NCI-H2107 treated with DMSO at 0.1 percent for 48 hours (cell line): ENCODE measurements at regions not wholly inside any gene's neighbourhood (a gene's known extent, or its start where the extent isn't known, plus 50 kb on each side); places are given as distances from the start of the nearest gene placed in this dataset.
A peak's percentile ranks its signal among the peaks of the same experiment; 100 is the strongest.
"Not testable (repeated sequence)": the region's sequence is repeated elsewhere in the genome, so short reads cannot be mapped to it uniquely, and the experiment has no call there.

Source experiments
- DNase-seq: peaks from one replicate; lab custom pipeline; 2025; ENCODE audit not compliant: unreplicated experiment; lab: John Stamatoyannopoulos, UW

- peak; percentile 6 for DNase-seq
Measured at GRCh38 chr1:221509575-221510355, 232.1 kb downstream of the DUSP10 start.

DNA sequence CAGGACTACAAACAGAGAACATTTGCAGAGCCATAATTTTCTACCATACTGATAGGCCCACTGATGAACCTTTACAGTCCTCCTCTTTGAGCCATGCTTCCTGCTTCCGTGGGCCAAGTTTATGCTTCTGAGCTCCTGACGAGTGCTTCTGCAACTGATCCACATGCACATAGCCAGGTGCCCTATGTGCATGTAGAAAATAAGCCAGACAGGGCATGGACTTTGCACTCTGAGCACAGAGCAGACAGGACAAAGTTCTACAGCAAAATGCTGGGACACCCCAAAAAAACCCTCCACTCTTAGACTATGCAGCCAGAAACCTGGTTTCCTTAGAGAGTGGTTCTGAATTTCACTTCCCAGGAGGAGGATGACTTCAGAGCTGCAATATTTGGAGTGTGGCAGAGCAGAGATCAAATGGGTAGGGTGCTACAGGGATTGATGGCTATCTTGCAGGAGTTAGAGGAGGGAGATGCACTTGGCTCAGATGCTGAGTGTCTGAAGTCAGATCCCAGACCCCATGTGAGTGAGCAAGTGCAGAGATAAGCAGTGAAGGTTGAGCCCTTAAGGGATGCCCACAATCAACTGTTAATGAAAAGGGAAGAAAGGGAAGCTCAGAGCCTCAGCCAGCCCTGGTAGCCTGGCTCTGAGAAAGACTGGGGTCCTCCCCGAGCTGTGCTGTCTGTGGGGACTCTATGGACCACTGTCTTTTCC, 230.9 kb downstream of the DUSP10 start:
- DNase-seq: no peak

DNA sequence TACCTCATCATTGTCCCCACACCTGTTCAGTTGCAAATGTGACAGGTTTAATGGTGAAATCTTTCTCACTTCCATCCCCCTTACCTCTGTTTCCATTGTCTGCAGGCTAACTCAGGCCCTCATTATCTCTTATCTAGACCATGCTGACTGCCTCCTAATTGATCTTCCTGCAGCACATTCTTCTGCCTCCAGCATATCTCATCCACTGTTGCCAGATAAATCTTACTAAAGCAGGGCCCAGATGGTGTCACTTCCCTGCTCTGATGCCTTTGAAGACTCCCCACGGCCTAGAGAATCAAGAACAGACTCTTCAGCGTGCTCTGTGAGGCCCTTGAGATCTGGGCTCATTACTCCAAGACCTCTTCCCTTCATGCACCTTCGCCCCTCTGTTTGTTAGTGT, 230.1 kb downstream of the DUSP10 start:
- no peak for DNase-seq

DNA sequence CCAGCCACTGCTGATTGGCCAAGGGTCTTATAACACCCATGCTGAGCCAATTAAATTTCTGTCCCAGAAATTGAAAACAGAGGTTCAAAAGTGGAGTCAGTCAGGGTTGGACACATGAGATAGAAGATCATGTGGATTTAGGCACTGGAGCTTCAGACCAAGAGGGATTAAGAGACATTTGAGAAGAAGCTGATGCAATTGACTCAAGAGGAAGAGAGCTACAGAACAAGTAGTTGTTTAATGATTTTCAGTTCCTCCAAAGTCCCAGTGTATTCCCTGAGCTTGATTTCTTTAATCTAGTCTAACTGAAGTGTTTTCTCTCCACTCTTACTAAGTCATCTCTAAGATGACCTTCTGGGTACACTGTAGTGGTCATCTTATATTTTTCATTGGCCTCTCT, 227.1 kb downstream of the DUSP10 start:
- DNase-seq: no peak

- no peak for DNase-seq
Measured at GRCh38 chr1:221515496-221515895, 226.4 kb downstream of the DUSP10 start.

- no peak for DNase-seq
Measured at GRCh38 chr1:221517961-221518360, 223.9 kb downstream of the DUSP10 start.

GRCh38 chr1:221520250-221520649, 221.6 kb downstream of the DUSP10 start:
- no peak for DNase-seq

GRCh38 chr1:221521686-221522085, 220.2 kb downstream of the DUSP10 start:
- no peak for DNase-seq

GRCh38 chr1:221522529-221522940, 219.4 kb downstream of the DUSP10 start:
- DNase-seq: no peak

- DNase-seq: no peak
Measured at GRCh38 chr1:221525749-221526148, 216.1 kb downstream of the DUSP10 start.

- DNase-seq: no peak
Measured at GRCh38 chr1:221527302-221527701, 214.6 kb downstream of the DUSP10 start.

DNA sequence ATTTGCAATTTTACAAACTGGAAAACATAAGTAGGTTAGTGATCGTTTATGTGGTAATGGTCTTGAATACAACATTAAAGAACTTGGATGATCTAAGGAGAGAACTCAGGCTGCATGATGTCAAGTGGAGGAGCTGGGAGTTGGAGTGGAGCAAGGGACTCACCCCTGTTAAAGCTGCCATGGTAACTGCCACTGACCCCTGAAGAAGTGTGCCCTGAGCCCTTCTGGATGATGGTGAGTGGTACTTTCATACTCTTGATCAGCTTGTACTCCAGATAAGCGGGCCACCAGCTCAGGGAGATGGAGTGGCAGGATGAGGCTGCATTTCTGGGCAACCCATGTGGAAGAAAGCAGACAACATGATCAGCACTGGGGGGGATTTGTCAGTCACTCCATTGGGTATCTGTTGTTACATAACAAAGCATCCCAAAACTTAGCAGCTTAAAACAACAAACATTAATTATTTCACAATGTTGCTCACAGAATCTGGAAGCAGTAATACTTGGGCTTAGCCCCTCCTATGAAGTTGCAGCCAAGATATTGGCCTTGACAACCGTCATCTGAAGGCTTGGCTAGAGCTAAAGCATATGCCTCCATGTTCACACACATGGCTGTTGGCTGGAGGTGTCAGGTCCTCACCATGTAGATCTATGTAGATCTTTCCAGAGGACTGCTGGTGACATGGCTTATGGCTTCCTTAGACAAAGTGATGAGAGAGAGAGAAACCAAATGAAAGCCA, 213.8 kb downstream of the DUSP10 start:
- no peak for DNase-seq

GRCh38 chr1:221530159-221530558, 211.7 kb downstream of the DUSP10 start:
- DNase-seq: not testable (repeated sequence)

DNA sequence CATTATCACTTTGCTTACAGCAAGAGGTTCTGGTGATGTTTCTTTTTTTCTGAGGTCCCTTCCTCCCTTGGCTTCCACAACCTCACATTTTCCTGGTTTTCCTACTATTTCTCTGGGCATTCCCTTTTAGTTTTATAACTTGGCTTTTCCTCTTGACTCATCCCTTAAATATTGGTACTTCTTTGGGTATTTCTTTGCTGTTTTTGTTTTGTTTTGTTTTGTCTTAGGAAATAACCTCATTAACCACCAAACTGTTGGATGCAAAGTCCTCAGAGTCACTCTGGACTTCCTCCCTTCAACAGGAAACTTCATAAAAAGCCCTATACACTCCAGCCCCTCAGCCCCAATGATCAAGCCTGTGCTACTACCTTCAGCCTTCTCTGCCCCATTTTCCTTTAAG, 211.1 kb downstream of the DUSP10 start:
- DNase-seq: no peak

DNA sequence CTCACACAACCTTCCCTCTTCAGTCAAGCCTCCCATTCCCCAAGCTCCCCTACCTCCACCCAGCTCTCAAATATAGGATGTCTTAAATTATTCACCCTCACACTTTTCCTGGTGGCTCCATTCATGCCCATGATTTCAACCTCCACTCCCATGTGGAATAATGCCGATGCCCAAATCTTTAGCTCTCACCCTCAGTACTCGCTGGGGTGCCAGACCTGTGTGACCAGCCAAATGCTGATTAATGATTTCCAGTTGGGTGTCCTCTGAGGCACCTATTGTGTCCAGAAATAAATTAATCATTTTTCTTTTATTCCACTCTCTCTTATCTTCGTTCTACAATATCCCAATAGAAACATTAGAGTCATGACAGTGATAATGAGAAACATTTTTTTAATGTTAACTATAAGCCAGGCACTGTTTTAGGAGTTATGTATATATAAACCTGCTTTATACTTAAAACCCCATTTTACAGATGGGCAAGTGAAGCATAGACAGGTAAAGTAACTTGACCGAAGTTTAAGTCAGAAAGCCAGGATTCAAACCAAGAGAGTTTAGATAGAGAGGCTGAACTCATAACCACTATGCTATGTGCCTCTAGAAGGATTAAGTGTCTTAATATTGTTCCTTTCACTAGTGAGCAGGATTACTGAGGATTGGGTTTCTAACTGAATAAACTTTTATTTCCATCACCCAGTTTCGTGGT, 209.7 kb downstream of the DUSP10 start:
- DNase-seq: no peak

DNA sequence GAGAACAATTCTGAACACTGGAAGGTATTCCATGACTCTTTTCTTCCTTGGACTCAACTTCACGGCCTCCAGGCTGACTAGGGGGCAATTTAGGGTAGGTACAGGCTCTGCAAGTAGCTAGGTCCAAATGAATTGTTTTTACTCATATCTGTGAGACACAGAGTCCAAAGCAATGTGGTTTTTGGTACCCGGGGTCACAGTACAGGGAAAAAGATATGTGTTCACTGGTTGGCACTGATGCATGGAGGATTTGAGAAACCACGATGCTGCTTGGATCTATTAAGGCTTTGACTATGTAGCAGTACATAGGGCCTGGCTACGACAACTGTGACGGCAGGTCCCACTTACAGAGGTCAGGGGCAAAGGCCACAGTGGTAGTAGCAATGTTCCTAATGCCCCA, 200.6 kb downstream of the DUSP10 start:
- DNase-seq: no peak

- no peak for DNase-seq
Measured at GRCh38 chr1:221543529-221544120, 198.3 kb downstream of the DUSP10 start.

DNA sequence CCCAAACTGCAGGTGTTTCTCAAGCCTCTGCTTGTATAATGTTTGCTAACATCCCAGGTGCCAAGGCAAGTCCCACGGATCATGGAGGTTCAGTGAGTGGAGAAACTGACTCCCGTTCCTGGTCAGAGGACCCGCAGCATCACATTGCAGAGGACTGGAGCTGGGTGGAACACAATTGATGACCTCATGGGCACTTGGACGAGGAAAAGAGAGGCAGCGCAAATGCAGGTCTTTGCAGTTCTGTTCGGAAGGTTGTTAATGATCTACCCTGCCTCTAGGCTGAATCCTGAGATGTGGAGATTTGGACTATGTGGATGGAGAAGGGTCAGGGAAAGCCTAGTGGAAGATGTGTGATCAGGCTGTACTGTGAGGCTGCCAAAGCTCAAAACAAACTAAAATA, 192.9 kb downstream of the DUSP10 start:
- no peak for DNase-seq

GRCh38 chr1:221549815-221550214, 192.1 kb downstream of the DUSP10 start:
- DNase-seq: no peak

GRCh38 chr1:221552792-221553191, 189.1 kb downstream of the DUSP10 start:
- DNase-seq: not testable (repeated sequence)
